ENCODE measurements at regions not wholly inside any gene's neighbourhood (a gene's known extent, or its start where the extent isn't known, plus 50 kb on each side); places are given as distances from the start of the nearest gene placed in this dataset.
A peak's percentile ranks its signal among the peaks of the same experiment; 100 is the strongest.

DNA sequence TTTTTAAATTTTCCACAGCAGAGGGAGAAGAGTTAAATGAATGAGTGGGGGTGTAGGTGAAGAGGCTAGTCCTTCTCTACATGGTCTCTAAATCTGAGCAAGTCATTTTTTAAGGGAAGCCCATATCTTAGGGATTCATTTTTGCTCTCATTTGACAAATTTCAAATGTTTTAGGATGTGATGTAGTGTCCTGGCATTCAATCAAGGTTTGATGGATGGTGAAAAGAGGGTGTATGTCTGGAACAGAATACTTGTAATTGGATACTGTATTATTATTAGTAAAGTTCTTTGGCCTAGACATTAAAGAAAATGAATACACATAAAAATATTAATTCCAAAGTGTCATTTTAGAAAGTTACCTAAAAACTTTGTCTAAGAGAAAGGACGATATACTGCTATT lies 167.8 kb upstream of the PTBP2 start:
- Histone ChIP-seq H3K4me3 (no peak overlapping the region), H3K4me1 (no peaks in the 10 kb centered on the region), H3K9me3 (no peaks in the 10 kb centered on the region), H3K27me3 (no peaks in the 10 kb centered on the region), H3K36me3 (no peaks in the 10 kb centered on the region), H3K27ac (no peak overlapping the region)
- in situ Hi-C loops (cut with MboI; ENCODE audit: low pct_ligation_motif_present in 1 of 4, low pct_unique_long_range_greater_than_20kb in 1 of 4, low sequenced_read_pairs in 3 of 4) (no loop called here), intact Hi-C loops (cut with DNase I; ENCODE audit: low total_unique reads) (no loop called here)
- WGBS, 2 donors (ENCODE audit: low coverage in 1 of 2), result 81 to 82% methylated on average over 1 of the region's 1 CpG
- TF ChIP-seq, protein P1, sequence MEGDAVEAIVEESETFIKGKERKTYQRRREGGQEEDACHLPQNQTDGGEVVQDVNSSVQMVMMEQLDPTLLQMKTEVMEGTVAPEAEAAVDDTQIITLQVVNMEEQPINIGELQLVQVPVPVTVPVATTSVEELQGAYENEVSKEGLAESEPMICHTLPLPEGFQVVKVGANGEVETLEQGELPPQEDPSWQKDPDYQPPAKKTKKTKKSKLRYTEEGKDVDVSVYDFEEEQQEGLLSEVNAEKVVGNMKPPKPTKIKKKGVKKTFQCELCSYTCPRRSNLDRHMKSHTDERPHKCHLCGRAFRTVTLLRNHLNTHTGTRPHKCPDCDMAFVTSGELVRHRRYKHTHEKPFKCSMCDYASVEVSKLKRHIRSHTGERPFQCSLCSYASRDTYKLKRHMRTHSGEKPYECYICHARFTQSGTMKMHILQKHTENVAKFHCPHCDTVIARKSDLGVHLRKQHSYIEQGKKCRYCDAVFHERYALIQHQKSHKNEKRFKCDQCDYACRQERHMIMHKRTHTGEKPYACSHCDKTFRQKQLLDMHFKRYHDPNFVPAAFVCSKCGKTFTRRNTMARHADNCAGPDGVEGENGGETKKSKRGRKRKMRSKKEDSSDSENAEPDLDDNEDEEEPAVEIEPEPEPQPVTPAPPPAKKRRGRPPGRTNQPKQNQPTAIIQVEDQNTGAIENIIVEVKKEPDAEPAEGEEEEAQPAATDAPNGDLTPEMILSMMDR (IDR thresholded peaks at IDR 0.05), result no peak
- no peak for TF ChIP-seq POLR2A (IDR thresholded peaks at IDR 0.05)
- no peak for TF ChIP-seq POLR2AphosphoS5 (IDR thresholded peaks at IDR 0.05)
- no peak for TF ChIP-seq EP300 (IDR thresholded peaks at IDR 0.05; ENCODE audit: low read depth)
- no peak for DNase-seq

DNA sequence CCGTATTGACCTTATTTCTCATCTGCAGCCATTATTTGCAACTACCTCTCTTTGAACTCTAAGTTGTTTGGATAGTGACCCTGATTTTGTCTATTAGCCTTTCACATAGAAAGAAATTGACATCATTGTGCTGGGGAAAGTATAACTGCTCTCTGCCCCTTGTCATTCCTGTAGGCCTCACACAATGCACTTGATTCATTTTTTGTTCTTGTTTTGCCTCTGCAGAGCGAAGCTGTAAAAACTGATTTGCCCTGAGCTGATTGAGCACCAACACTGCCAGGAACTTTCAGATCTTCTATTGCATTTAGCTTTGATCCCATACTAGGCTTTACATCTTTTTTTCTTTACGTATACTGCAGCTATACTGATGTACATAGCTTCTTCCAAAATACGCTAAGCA lies 167.2 kb upstream of the PTBP2 start:
- H3K4me1 ChIP-seq, result no peaks in the 10 kb centered on the region
- WGBS, 2 donors (ENCODE audit: low coverage in 1 of 2), result 85 to 93% methylated on average over 3 to 4 of the region's 4 CpGs
- intact Hi-C loops (cut with DNase I; ENCODE audit: low total_unique reads) (no loop called here), in situ Hi-C loops (cut with MboI; ENCODE audit: low pct_ligation_motif_present in 1 of 4, low pct_unique_long_range_greater_than_20kb in 1 of 4, low sequenced_read_pairs in 3 of 4) (no loop called here)
- H3K36me3 ChIP-seq, result no peaks in the 10 kb centered on the region
- H3K27me3 ChIP-seq, result no peaks in the 10 kb centered on the region
- DNase-seq, result no peak
- TF ChIP-seq, protein P1 (IDR thresholded peaks at IDR 0.05), result no peak
- TF ChIP-seq POLR2AphosphoS5 (IDR thresholded peaks at IDR 0.05), result no peak
- TF ChIP-seq EP300 (IDR thresholded peaks at IDR 0.05; ENCODE audit: low read depth), result no peak
- no peak for TF ChIP-seq POLR2A (IDR thresholded peaks at IDR 0.05)
- no peak overlapping the region for H3K27ac ChIP-seq
- no peaks in the 10 kb centered on the region for H3K9me3 ChIP-seq
- no peak overlapping the region for H3K4me3 ChIP-seq

DNA sequence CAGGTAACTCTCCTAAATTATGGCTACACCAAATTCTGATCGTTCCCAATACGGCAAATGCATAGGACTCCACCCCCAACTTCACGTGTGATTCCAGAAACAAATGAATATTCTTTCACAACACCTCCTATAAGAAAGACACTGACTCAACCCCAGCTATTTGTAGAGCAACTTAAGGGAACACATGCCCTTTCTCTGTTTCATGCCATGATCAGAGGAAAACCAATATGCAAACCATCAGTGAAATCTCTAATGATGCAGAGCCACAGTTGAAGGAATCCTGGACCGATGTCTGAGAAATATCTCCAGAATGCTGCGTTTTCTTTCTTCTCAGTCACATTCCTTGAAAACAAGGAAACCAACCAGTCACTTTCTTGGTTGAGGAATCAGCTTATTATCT lies 164.2 kb upstream of the PTBP2 start:
- Histone ChIP-seq H3K27ac (no peak overlapping the region), H3K4me3 (no peak overlapping the region), H3K27me3 (no peaks in the 10 kb centered on the region), H3K9me3 (no peaks in the 10 kb centered on the region), H3K4me1 (no peaks in the 10 kb centered on the region), H3K36me3 (no peaks in the 10 kb centered on the region)
- no peak for TF ChIP-seq EP300 (IDR thresholded peaks at IDR 0.05; ENCODE audit: low read depth)
- 58 to 83% methylated on average over 4 to 5 of the region's 5 CpGs for WGBS, 2 donors (ENCODE audit: low coverage in 1 of 2)
- intact Hi-C loops (cut with DNase I; ENCODE audit: low total_unique reads) (no loop called here), in situ Hi-C loops (cut with MboI; ENCODE audit: low pct_ligation_motif_present in 1 of 4, low pct_unique_long_range_greater_than_20kb in 1 of 4, low sequenced_read_pairs in 3 of 4) (no loop called here)
- DNase-seq, result no peak

DNA sequence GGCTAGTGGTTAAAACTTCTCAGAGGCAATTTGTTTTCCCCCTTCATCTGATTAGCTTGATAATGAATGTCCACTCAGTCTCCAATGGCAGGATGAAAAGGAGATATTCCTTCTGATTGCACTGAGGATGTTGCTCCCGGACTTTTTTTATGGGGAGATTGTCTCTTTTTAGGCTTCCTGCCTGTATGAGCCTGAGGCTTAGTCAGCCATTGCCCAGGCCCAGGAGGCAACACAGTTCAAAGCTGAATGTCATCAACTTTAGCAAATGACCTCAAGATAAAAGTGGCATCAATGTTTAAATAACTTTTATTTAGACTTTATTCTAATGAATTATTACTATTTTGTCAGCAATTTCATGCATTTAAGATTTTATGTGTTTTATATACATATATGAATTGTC lies 162.9 kb upstream of the PTBP2 start:
- TF ChIP-seq, protein P1 (IDR thresholded peaks at IDR 0.05), result no peak
- TF ChIP-seq EP300 (IDR thresholded peaks at IDR 0.05; ENCODE audit: low read depth), result no peak
- in situ Hi-C loops (cut with MboI; ENCODE audit: low pct_ligation_motif_present in 1 of 4, low pct_unique_long_range_greater_than_20kb in 1 of 4, low sequenced_read_pairs in 3 of 4) (no loop called here), intact Hi-C loops (cut with DNase I; ENCODE audit: low total_unique reads) (no loop called here)
- H3K4me1 ChIP-seq, result no peaks in the 10 kb centered on the region
- no peak overlapping the region for H3K27ac ChIP-seq
- no peaks in the 10 kb centered on the region for H3K9me3 ChIP-seq
- no peak overlapping the region for H3K4me3 ChIP-seq
- no peaks in the 10 kb centered on the region for H3K27me3 ChIP-seq
- no peak for DNase-seq
- H3K36me3 ChIP-seq, result no peaks in the 10 kb centered on the region
- 54% methylated on average over 1 of the region's 1 CpG; no CpG with 5 or more reads in 1 of the 2 donors for WGBS, 2 donors (ENCODE audit: low coverage in 1 of 2)

DNA sequence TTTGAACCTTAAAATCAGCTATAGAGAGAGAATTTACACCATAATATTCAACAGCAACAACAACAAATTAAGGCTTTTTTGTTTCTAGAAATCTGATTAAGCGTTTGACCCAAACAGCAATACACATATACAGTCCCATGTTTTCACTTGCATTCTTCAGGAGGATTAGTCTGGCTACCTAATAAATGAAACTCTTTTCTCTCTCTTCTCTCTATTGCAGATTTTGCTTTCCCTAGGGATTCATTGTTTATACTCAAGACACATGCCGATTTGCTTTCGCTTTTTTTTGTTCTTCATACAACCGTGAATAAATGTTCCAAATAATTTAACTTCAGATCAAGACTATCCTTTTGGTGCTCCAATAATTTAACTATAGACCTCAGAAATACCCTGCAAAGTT lies 162.4 kb upstream of the PTBP2 start:
- no peaks in the 10 kb centered on the region for H3K27me3 ChIP-seq
- WGBS, 2 donors (ENCODE audit: low coverage in 1 of 2), result 68 to 87% methylated on average over 4 of the region's 4 CpGs
- in situ Hi-C loops (cut with MboI; ENCODE audit: low pct_ligation_motif_present in 1 of 4, low pct_unique_long_range_greater_than_20kb in 1 of 4, low sequenced_read_pairs in 3 of 4) (no loop called here), intact Hi-C loops (cut with DNase I; ENCODE audit: low total_unique reads) (no loop called here)
- DNase-seq, result no peak
- peak overlapping the region in 2 of 4 donors; percentile 20 to 51 for H3K27ac ChIP-seq
- H3K4me3 ChIP-seq, result no peak overlapping the region
- no peaks in the 10 kb centered on the region for H3K4me1 ChIP-seq
- H3K9me3 ChIP-seq, result no peaks in the 10 kb centered on the region
- TF ChIP-seq, protein P1 (IDR thresholded peaks at IDR 0.05), result no peak
- TF ChIP-seq POLR2A (IDR thresholded peaks at IDR 0.05), result no peak
- no peak for TF ChIP-seq POLR2AphosphoS5 (IDR thresholded peaks at IDR 0.05)
- no peak for TF ChIP-seq EP300 (IDR thresholded peaks at IDR 0.05; ENCODE audit: low read depth)
- no peaks in the 10 kb centered on the region for H3K36me3 ChIP-seq
